ENCODE measurements at regions not wholly inside any gene's neighbourhood (a gene's known extent, or its start where the extent isn't known, plus 50 kb on each side); places are given as distances from the start of the nearest gene placed in this dataset.

DNA sequence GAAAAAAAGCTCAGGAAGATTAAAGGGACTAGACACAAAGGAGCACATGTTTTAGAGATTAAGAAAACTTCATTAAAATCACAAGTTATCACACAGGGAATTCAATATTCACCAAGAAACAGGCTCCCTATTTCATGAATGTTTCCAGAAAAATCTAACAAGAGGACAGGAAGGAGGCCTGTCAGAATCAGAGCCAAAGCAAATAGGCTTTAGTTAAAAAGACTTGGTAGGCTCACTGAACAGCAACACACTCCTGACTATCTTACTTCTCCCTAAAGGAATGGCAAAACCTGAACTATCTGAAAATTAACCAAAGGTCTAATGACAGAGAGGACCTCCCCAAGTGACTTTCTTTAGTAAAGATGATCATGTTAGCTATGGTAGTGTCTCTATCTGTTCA is 188.3 kb upstream of the MEOX2 start:
- DNase-seq (ENCODE audit: extremely low read depth, low read depth), result no peak

DNA sequence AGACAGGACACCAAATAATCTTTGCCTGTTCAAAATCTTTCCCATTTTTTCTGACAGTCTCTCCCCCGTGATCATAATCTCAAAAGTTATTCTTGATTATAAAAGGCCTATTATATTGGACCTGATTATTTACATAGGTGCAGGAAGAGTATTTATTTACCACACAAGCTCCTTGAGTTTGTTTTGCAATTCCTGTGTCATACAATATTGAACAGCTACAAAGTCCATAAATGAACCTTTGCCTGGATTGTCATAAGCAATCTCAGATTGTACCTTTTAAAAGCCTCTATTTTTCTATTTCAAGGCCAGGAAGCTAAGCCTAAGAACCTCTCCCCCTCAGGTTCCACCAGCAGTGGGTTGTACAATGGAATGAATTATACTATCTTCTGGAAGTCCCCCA is 183.9 kb upstream of the MEOX2 start:
- DNase-seq (ENCODE audit: extremely low read depth, low read depth), result no peak

DNA sequence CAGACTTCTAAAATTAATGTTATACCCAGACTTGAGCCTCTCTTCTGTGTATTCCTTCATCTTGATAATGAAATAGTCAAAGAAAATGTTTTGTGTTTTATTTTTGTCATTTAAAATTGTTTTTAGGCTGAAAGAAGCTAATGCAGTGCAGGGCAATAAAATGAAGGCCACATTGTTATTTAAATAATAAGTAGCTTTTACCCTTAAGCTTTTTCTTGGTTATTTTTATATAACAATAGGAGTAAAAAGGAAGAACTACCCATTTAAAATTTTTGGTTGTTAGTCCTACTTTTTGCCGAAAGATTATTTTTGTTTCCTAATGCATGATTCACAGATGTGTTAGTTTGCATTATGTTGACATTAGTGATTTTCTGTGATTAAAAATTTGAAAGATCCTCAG is 181.0 kb upstream of the MEOX2 start:
- DNase-seq (ENCODE audit: extremely low read depth, low read depth), result no peak

DNA sequence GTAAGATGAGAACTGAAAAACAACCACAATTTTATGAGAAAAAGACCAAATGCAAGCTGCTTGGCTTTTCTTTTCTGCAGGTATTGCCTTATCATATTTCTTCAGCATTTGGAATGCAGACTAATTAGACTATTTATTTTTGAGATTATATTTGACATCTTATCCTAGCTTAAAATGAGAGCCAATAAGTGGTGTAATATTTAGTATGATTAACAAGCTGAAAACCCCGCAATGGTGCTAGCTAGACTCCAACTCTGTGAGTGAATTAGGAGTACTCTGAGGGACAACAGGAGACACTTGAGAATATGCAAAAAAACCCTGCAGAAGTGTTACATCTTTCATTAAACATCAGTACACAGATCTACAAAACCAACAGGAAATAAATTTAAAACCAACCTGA is 180.3 kb upstream of the MEOX2 start:
- DNase-seq (ENCODE audit: extremely low read depth, low read depth), result no peak

DNA sequence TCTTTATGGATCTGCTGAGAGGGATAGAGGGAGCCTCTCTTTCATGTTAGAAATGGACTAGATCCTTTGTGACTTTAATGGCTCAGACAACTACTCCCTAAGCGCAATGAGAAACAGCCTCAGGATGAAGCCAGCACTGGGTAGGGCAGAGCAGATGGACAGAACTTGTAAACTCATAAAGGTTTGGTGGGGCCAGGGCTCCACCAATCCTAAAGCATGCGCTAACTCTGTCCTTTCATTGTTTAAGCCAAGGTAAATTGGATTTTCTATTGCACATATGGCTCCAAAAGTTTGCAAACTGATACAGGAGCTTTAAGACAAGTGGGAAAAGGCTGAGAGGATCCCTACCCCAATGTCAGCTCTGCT is 178.1 kb upstream of the MEOX2 start:
- no peak for DNase-seq (ENCODE audit: extremely low read depth, low read depth)

DNA sequence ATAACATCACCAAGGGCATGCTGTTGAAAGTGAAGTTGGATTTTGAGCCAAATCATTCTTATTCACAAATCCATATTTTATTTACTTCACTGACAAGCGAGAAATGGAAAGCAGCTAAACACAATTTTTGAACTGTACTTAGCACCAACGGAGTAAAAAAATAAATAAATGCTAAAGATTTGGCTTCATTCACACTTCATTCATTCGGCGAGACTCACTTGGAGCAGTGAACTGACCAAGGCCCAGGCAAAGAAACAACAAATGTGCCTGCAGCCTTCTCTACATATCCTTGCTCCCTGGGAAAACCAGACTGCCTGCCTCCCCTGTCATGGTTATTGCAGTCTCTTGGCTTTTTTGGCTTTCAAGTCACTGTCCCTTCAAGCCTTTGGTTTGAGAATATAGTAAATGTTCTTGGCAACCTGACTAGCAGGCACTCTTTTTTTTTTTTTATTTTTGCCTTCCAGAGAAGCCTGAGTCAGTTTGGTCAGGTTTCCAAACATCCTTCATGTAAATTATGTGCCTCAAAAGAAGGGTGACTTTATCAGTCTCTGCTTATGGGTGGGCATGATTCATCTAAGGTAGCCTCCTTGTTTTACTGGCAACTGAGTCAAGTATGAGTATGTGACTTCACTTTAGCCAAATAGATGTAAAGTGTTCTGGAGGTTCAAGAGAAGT is 177.6 kb upstream of the MEOX2 start:
- DNase-seq (ENCODE audit: extremely low read depth, low read depth), result no peak

DNA sequence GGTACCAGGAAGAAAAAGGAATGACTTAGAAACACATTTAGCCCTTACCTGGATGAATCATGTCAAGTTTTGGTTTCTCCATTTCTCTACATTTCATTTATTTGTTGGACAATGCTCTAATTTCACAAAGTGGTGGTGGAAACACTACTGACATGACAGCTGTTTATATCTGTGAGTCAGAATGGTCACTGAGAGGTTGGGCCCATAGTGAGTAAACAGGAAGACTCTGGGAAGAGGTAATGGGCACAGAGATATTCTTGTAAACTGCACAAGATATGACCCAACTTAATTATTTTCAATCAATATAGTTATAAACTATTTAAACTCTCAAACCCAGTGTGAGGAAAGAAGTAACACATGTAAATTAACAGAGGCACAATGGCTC is 176.3 kb upstream of the MEOX2 start:
- no peak for DNase-seq (ENCODE audit: extremely low read depth, low read depth)

DNA sequence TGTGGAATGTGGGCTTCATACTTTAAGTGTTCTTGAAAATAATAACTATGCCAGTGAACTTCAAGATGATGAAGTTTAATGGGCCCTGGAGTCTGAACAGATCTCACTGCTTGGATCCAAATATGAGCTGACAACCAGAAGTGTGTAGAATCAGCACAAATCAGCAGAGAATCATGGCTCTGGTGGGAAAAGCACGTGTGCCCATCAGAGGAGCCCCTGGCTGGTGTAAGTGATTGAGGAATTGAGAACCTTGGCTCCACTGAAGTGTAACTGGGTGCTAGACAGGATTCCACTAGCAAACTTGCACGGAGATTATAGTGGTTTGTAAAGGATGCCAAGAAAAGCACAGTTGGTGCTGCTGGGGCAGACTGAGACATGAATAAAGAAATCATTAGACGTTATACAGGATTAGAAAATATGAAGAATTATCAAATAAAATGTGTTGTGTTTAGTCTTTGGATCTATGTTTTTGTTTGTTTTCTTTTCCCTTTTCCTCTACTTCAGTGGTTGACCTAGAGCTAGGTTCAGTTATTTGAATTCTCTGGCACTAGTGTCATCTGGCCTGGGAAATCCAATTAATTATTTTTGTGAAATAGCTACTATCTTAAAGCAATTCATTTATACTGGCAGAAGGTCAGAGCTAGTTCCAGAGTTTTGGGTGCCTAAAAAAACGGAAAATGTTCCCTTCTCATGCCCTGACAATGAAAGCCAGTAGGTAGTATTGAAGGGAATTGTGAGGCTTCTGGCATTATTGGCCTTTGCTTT is 175.7 kb upstream of the MEOX2 start:
- DNase-seq (ENCODE audit: extremely low read depth, low read depth), result no peak

DNA sequence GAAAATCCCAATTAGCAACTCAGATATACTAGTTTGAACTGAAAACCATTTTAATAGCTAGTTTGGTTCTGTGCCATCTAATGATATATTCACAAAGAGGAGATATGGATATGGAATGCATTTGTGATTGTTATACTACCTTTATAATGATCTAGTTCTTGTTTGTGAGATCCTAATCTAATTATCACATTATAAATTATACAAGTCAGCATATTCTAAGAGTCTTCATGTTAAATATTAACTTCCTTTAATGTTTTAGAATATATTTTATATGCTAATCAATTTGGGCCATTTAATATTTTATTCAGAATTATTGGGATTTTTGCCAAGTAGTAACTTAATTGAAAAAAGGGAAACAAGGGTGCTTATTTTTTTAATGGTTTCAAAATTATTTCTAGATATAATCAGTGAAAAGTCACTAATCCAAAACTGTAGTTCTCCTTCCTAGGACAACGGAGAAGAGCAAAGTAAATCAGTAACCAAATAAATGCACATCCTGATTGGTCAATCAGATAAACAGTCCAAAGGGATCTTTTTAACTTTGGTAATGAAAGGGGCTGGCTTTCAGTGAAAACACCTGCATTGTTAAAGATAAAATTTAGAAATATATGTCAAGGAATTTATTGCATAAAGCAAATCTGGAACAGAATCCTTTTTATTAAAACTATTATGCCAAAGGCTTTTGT is 173.9 kb upstream of the MEOX2 start:
- DNase-seq (ENCODE audit: extremely low read depth, low read depth), result no peak

DNA sequence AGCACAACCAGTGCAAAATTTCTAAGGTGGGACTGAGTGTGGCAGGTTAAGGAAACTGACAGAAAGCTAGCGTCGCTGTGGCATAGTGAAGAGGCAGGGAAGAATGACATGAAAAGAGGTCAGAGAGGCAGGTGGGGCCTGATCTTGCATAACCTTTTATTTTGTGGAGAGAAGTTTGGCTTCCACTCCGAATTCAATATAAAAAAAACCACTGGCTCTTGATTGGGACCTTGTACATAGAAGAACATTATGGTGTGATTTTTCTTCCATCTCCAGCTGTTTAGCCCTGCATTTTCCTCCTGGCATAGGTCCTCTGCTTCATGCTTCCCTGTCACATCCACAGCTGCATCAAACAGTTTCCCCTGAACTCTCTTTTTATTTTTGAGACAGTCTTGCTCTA is 170.5 kb upstream of the MEOX2 start:
- DNase-seq (ENCODE audit: extremely low read depth, low read depth), result no peak

DNA sequence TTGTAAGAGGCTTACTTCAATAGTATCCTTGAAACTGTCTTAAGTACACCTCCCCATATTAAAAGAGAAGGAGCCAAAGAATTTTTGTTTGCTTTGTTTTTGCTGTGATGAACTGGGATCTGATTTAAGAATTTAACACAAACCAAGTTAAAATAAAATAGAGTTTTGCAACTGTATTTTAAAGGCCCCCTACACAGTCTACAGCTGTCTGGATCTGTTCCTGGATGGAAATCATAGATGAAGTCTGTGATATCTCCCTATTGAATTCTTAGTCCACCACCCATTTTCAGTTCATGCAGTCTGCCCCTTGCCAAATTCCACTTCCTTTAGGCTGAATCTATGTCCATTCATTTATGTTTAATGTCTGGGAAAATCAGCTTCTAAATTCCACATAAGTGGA is 169.8 kb upstream of the MEOX2 start:
- DNase-seq (ENCODE audit: extremely low read depth, low read depth), result no peak

DNA sequence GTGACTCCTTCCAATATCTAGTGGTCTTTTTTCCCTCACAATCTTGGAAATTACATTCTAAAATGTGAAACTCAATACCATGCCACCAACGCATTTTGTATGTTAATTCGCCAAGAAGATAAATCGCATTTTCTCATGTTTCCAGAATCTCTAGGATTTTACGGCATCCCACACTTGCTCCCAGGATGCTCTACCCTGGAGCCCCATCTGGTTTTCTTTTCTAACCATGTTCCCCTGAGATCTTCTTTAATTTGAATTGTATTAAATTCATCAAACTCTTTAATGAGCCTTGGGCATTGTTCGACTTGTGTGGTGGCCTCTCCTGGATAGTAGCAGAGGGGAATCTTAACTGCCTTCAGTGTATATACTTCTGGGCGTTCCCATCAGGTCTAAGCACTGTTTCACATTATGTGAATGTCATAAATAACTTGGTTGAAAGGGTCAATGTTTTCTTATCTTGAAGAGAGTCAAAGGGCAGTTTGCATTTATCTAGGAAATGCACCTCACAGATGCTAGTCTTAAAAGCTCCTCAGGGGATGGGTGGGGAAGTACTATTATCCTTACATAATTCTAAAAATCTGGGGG is 169.1 kb upstream of the MEOX2 start:
- DNase-seq (ENCODE audit: extremely low read depth, low read depth), result no peak

DNA sequence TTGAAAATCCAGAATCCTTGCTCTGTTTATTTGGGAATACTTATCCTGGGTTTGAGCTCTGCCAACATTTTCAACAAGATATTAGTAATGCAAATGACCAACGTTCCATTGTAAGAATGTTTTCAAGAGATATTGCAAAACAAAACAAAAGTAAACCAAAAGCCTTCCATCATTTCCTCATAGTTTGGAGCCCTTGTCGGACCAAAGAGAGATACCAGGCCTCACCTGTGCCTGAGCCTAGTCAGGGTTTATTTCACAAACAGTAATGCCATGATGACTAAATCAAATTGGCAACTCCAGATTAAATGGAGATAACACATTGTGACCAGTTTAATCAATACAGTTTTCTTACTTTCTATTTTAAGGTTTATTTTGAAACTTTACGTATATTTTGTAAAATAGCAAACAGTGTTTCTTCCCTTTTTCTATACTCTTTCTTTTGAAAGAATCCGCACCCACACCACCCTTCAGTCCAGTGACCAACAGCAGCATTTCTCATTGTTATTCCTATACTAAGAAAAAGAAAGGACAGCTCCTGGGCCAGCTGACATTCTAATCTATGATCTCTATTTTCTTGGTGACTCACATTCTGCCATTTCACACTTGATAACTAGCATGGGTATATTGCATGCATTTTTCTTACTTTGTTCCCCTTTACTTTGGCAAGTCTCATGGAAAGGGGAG is 168.5 kb upstream of the MEOX2 start:
- no peak for DNase-seq (ENCODE audit: extremely low read depth, low read depth)

DNA sequence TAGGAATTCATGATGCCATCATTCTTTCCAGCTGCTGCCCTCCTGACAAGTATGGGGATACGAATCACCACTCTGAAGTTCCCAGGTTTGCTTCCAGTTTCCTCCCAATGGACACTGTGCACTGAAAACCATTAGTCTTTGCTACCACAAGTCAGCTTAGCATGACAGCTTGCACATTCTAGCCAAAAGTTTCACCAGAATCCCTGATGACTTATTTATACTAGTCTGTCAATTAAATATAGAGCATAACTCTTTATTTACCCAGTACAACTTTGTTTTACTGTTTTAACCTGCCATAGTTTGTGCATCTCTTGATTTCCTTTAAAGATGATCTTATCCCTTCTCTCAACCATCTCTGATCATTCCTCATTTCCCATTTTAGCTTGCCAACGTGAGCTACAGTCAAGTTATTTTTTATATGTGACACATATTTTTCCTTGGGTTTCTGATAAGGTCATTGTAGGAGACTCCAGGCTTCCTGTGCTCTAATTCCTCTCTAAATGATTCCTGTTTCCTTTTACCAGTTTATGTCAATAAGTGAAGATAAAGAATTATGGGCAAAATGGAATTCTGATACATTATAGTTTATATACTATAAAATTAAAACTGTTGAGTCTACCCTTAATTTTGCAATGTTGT is 167.5 kb upstream of the MEOX2 start:
- DNase-seq (ENCODE audit: extremely low read depth, low read depth), result no peak

DNA sequence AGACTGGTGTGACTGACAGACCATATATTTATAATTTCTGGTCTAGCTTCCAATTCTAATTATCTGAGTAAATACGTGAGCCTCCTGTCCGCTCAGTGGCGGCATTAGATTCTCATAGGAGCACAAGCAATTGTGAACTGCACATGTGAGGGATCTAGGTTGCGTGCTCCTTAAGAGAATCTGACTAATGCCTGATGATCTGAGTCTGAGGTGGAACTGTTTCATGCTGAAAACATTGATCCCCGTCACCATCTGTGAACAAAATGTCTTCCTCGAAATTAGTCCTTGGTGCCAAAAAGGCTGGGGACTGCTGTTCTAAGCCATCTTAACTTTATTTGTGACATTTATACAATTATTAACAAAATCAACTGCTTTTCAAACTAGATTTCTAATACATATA is 164.7 kb upstream of the MEOX2 start:
- no peak for DNase-seq (ENCODE audit: extremely low read depth, low read depth)

DNA sequence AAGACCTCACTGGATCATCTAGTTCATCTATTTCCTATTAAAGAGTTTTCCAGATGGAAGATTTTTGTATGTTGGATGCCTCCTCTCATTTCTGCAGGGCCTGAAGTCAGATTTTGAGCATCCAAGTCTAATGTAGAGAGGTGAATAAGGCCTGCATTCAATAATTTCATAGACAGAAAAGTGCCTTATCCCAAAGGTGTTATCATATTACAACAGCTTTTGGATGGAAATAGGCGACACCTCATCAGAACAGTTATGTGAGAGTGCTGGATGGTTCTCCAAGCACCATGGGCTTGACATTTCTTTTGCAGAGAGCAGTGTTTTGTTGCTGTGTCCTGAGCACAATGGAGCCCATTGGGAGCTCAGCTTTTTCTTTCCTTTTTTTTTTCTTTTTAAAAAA is 162.4 kb upstream of the MEOX2 start:
- no peak for DNase-seq (ENCODE audit: extremely low read depth, low read depth)

DNA sequence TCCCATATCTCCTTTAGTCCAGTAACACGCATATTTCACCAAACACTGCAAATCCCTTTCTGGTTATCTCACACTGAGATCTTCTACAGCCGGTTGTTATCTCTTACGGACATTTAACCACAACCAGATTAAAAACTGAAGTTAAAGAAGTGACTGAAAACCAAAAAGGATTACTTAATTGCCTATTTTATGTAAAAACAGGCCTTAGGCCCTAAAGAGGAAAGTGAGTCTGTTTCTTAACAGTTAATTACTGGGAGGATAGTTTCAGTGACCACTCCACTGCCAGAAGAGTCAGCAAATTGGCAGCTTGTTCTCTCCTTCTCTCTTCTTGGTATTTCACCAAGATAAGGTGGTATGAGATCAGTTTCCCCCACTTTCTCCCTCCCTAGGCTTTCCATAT is 161.9 kb upstream of the MEOX2 start:
- DNase-seq (ENCODE audit: extremely low read depth, low read depth), result no peak

DNA sequence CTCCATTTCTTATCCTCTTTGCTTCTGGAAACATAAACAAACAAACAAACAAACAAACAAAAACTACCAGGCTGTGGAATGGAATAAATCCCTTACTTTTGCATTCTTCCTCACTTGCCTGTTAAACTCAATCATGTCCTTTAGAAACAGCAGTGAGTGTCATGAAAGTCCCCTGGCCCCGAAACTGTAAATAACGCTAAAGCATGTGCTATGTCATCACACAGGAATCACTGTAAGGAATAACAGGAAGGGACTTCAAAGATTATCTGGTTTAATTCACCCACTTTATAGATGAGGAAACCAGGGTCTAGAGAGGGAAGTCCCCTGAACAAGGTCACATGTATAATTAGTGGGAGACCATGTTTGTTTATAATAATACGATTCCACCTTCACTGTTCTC is 159.4 kb upstream of the MEOX2 start:
- DNase-seq (ENCODE audit: extremely low read depth, low read depth), result peak; percentile 30

DNA sequence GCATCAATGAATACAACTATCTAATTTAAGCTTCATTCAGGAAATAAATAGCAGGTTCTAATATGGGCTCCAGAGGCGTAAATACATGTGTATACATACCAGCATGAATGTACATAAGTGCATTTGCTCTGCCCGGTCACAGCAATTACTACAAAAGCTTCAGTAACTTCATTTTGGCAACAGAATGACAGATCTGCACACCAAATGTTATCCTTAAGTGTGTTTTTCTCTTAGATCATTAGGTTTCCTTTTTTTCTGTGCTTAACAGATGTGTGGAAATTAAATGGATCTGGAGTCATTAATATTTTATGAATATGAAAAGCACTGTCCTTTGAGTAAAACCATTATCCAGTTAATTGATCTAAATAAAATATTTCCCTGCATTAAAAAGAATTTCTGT is 159.0 kb upstream of the MEOX2 start:
- DNase-seq (ENCODE audit: extremely low read depth, low read depth), result no peak

DNA sequence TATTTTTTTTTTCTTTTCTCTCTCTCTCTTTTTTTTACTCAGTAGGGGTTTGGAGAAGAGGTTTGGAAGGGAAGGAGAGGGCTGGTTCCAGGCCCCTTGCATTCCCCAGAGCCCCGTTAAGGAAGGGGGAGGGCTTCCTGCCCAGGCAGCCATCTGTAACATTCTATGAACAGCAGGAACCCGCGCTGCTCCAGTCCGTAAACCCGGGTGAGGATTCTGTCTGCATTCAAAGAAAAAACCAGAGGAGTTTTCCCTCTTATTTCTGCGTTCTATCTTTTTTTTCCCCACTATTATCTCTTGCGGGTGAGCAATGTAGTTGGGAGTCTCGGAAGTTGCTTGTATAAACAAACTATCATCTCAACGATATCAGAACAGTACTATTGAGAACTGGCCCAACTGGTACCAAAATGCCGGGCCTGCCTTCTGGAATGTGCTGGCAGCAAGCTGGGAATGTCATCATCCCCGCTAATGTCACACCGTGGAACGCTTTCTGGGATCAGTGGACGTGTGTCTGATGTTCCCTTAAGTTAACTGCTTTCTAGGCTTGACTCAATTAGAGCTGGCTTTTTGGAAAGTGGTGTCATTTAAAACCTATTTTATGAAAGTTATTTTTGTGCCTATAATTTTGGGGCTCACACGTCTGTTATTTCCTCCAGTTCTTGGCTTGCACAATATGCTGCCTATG is 153.1 kb upstream of the MEOX2 start:
- no peak for DNase-seq (ENCODE audit: extremely low read depth, low read depth)

Measured in NCI-H460 (cell line).